ENCODE measurements at regions not wholly inside any gene's neighbourhood (a gene's known extent, or its start where the extent isn't known, plus 50 kb on each side); places are given as distances from the start of the nearest gene placed in this dataset.

DNA sequence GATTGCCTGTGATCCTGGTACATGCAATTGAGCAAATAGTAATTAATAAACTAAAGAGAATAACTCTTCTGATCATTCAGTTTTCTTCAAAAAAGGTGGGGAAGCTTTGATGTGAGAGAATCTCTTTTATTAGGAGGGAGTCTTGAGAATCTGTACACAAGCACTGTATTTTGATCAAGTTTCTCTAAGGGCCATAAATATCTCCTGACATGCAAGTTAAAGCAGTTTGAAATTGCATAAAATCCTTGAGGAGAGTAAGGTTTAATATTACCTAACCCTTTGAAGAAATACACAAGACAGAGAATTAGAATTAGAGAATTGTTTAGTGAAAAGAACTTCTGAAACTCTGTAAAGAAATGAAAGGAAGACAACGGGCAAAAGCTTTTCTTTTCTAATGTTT is 326.9 kb downstream of the FAT4 start:
- H3K9me3 ChIP-seq (ENCODE audit: control insufficient read depth in 4 of 4, low read length in 3 of 4) = no peaks in the 10 kb centered on the region
- H3K27me3 ChIP-seq (ENCODE audit: control insufficient read depth in 4 of 4, insufficient read depth in 4 of 4, low read length in 3 of 4) = no peaks in the 10 kb centered on the region
- no peak overlapping the region for H3K27ac ChIP-seq (ENCODE audit: low read depth in 1 of 2, low read length in 2 of 2)
- H3K9ac ChIP-seq (ENCODE audit: low read depth in 1 of 2, low read length in 2 of 2) = no peak overlapping the region
- no peak overlapping the region for H3K4me3 ChIP-seq (ENCODE audit: low read depth in 1 of 3, low read length in 3 of 3)
- DNase-seq (ENCODE audit: low spot score) = no peak
- TF ChIP-seq SP1 (IDR thresholded peaks at IDR 0.05) (no peak), HNF4A (conservative IDR thresholded peaks at IDR 0.05) (no peak), GABPA (IDR thresholded peaks at IDR 0.05 in 1 of 2, conservative IDR thresholded peaks at IDR 0.05 in 1 of 2) (no peak), EGR1 (IDR thresholded peaks at IDR 0.05; ENCODE audit: low read depth in 2 of 2) (no peak), FOXA1 (IDR thresholded peaks at IDR 0.05) (no peak), JUND (IDR thresholded peaks at IDR 0.05) (no peak)
- TF ChIP-seq, protein P1, sequence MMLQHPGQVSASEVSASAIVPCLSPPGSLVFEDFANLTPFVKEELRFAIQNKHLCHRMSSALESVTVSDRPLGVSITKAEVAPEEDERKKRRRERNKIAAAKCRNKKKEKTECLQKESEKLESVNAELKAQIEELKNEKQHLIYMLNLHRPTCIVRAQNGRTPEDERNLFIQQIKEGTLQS (IDR thresholded peaks at IDR 0.05) = no peak
- TF ChIP-seq, protein P2, sequence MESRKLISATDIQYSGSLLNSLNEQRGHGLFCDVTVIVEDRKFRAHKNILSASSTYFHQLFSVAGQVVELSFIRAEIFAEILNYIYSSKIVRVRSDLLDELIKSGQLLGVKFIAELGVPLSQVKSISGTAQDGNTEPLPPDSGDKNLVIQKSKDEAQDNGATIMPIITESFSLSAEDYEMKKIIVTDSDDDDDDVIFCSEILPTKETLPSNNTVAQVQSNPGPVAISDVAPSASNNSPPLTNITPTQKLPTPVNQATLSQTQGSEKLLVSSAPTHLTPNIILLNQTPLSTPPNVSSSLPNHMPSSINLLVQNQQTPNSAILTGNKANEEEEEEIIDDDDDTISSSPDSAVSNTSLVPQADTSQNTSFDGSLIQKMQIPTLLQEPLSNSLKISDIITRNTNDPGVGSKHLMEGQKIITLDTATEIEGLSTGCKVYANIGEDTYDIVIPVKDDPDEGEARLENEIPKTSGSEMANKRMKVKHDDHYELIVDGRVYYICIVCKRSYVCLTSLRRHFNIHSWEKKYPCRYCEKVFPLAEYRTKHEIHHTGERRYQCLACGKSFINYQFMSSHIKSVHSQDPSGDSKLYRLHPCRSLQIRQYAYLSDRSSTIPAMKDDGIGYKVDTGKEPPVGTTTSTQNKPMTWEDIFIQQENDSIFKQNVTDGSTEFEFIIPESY (IDR thresholded peaks at IDR 0.05) = no peak
- TF ChIP-seq, protein P3, sequence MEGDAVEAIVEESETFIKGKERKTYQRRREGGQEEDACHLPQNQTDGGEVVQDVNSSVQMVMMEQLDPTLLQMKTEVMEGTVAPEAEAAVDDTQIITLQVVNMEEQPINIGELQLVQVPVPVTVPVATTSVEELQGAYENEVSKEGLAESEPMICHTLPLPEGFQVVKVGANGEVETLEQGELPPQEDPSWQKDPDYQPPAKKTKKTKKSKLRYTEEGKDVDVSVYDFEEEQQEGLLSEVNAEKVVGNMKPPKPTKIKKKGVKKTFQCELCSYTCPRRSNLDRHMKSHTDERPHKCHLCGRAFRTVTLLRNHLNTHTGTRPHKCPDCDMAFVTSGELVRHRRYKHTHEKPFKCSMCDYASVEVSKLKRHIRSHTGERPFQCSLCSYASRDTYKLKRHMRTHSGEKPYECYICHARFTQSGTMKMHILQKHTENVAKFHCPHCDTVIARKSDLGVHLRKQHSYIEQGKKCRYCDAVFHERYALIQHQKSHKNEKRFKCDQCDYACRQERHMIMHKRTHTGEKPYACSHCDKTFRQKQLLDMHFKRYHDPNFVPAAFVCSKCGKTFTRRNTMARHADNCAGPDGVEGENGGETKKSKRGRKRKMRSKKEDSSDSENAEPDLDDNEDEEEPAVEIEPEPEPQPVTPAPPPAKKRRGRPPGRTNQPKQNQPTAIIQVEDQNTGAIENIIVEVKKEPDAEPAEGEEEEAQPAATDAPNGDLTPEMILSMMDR (IDR thresholded peaks at IDR 0.05; ENCODE audit: low read depth, low read length, missing input control) = no peak
- TF ChIP-seq, protein P4, sequence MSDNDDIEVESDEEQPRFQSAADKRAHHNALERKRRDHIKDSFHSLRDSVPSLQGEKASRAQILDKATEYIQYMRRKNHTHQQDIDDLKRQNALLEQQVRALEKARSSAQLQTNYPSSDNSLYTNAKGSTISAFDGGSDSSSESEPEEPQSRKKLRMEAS (IDR thresholded peaks at IDR 0.05) = no peak
- TF ChIP-seq, protein P5, sequence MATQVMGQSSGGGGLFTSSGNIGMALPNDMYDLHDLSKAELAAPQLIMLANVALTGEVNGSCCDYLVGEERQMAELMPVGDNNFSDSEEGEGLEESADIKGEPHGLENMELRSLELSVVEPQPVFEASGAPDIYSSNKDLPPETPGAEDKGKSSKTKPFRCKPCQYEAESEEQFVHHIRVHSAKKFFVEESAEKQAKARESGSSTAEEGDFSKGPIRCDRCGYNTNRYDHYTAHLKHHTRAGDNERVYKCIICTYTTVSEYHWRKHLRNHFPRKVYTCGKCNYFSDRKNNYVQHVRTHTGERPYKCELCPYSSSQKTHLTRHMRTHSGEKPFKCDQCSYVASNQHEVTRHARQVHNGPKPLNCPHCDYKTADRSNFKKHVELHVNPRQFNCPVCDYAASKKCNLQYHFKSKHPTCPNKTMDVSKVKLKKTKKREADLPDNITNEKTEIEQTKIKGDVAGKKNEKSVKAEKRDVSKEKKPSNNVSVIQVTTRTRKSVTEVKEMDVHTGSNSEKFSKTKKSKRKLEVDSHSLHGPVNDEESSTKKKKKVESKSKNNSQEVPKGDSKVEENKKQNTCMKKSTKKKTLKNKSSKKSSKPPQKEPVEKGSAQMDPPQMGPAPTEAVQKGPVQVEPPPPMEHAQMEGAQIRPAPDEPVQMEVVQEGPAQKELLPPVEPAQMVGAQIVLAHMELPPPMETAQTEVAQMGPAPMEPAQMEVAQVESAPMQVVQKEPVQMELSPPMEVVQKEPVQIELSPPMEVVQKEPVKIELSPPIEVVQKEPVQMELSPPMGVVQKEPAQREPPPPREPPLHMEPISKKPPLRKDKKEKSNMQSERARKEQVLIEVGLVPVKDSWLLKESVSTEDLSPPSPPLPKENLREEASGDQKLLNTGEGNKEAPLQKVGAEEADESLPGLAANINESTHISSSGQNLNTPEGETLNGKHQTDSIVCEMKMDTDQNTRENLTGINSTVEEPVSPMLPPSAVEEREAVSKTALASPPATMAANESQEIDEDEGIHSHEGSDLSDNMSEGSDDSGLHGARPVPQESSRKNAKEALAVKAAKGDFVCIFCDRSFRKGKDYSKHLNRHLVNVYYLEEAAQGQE (IDR thresholded peaks at IDR 0.05) = no peak
- H3K36me3 ChIP-seq (ENCODE audit: control insufficient read depth in 4 of 4, insufficient read depth in 3 of 4, low read depth in 1 of 4, low read length in 3 of 4) = no peaks in the 10 kb centered on the region
- 71% methylated on average over 1 of the region's 1 CpG for WGBS
- H3K4me1 ChIP-seq (ENCODE audit: control insufficient read depth in 4 of 4, insufficient read depth in 4 of 4, low read length in 3 of 4) = peaks cover 0 to 12% (median 7%) of the 10 kb centered on the region in 4 donors

DNA sequence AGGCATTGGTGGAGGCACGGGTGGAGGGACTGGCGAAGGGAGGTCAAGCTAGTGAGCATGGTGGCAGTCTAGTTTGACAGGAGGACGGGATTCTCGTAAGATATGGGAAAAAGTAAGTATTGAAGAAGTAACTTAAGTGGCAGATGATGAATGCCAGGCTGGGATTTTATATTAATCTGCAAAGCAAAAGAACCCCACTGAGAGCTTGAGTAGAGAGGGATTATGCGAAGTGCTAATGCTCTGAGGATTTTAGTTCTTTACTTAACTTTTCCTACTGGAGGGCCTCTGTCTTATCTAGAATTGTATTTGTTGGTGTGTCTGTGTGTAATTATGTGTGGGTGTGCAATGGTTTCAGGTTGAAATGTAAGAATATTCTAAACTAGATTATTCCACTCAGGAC is 327.9 kb downstream of the FAT4 start:
- DNase-seq (ENCODE audit: low spot score) = no peak
- no peak overlapping the region for H3K9ac ChIP-seq (ENCODE audit: low read depth in 1 of 2, low read length in 2 of 2)
- WGBS = 92% methylated on average over 5 of the region's 5 CpGs
- no peaks in the 10 kb centered on the region for H3K9me3 ChIP-seq (ENCODE audit: control insufficient read depth in 4 of 4, low read length in 3 of 4)
- H3K36me3 ChIP-seq (ENCODE audit: control insufficient read depth in 4 of 4, insufficient read depth in 3 of 4, low read depth in 1 of 4, low read length in 3 of 4) = no peaks in the 10 kb centered on the region
- TF ChIP-seq, protein P5 (IDR thresholded peaks at IDR 0.05) = no peak
- no peak for TF ChIP-seq TAF1 (conservative IDR thresholded peaks at IDR 0.05)
- TF ChIP-seq HNF4G (IDR thresholded peaks at IDR 0.05) = no peak
- no peak for TF ChIP-seq JUND (IDR thresholded peaks at IDR 0.05)
- TF ChIP-seq YY1 (IDR thresholded peaks at IDR 0.05) = no peak
- TF ChIP-seq, protein P2 (IDR thresholded peaks at IDR 0.05) = no peak
- TF ChIP-seq SP1 (IDR thresholded peaks at IDR 0.05) = no peak
- TF ChIP-seq, protein P1 (IDR thresholded peaks at IDR 0.05) = no peak
- no peak for TF ChIP-seq NR2F2 (IDR thresholded peaks at IDR 0.05)
- no peak for TF ChIP-seq FOXA2 (IDR thresholded peaks at IDR 0.05)
- TF ChIP-seq EGR1 (IDR thresholded peaks at IDR 0.05; ENCODE audit: low read depth in 2 of 2) = no peak
- no peak for TF ChIP-seq RAD21 (IDR thresholded peaks at IDR 0.05)
- no peak for TF ChIP-seq RXRA (IDR thresholded peaks at IDR 0.05)
- no peaks in the 10 kb centered on the region for H3K27me3 ChIP-seq (ENCODE audit: control insufficient read depth in 4 of 4, insufficient read depth in 4 of 4, low read length in 3 of 4)
- H3K4me3 ChIP-seq (ENCODE audit: low read depth in 1 of 3, low read length in 3 of 3) = no peak overlapping the region
- H3K4me1 ChIP-seq (ENCODE audit: control insufficient read depth in 4 of 4, insufficient read depth in 4 of 4, low read length in 3 of 4) = peaks cover 0 to 12% (median 7%) of the 10 kb centered on the region in 4 donors
- H3K27ac ChIP-seq (ENCODE audit: low read depth in 1 of 2, low read length in 2 of 2) = no peak overlapping the region
